ENCODE measurements at regions not wholly inside any gene's neighbourhood (a gene's known extent, or its start where the extent isn't known, plus 50 kb on each side); places are given as distances from the start of the nearest gene placed in this dataset.

DNA sequence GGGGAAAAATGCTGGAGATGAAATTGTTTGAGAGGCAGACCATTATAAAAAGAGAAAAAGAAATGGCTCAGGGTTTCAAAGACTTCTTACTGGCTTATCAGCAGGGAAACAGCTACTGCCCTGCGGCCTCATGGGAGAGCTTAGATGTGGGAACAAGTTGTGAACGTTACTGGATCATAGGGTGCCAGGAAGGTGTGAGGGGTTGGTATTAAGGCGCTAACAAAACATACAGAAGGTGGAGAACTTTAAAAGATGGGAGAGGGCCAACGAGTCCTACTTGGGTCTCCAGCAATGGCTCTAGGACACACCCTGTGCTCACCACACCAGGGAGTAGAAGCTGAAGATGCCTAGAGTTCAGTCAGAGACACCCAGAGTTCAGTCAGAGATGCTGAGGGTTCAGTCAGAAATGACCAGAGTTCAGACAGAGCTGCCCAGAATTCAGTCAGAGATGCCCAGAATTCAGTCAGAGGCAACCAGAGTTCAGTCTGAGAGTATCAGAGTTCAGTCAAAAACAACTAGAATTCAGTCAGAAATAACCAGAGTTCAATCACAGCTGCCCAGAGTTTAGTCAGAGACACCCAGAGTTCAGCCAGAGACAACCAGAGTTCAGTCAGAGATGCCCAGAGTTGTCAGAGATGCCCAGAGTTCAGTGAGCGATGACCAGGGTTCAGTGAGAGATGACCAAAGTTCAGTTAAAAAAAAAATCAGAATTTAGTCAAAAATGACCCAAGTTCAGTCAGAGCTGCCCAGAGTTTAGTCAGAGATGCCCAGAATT, 1103.6 kb downstream of the BCL11B start:
- no peak for DNase-seq (ENCODE audit: low spot score)

DNA sequence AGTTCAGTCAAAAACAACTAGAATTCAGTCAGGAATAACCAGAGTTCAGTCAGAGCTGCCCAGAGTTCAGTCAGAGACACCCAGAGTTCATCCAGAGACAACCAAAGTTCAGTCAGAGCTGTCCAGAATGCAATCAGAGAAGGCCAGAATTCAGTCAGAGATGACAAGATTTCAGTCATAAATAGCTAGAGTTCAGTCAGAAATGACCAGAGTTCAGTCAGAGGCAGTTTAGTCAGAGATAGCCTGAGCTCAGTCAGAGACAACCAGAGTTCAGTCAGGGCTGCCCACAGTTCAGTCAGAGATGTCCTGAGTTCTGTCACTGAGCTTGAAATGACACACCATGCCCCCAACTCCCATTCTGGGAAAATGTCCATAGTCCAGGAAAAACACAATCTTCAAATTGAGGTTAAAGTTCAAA, 1102.8 kb downstream of the BCL11B start:
- peak; percentile 78 for DNase-seq (ENCODE audit: low spot score)

DNA sequence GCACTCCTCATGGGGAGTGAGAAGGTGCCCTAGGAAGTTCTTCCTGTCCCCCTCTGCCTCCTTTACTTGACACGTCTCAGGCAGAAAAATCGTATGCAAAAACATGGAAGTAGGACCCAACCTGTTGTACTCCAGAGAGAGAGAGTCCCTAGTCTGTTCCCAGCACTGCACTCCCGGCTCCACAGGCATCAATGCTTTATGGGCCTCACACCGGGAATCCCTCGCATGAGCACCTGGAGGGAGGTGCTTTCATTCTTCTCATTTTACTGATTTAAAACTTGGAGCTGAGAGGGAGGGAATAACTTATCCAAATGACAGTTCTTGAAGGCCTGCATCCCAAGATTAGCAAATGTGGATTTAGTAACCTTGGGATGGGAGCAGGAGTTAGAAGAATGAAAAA, 1101.4 kb downstream of the BCL11B start:
- no peak for DNase-seq (ENCODE audit: low spot score)

DNA sequence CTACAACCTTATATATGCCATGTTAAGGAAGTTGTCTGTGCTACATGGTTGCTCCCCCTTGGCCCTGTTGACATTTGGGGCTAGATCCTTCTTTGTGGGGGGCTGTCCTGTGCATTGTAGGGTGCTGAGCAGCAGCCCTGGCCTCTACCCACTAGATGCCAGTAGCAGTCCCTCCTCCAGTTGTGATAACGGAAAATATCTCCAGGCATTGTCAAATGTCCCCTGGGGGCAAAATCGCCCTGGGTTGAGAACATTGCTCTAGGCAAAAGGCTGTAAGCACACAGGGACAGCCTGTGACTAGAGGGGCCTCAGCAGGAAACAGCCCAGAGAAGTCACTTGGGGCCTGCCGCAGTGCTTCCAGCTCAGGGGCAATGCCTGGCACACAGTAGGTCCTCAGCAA, 1100.3 kb downstream of the BCL11B start:
- DNase-seq (ENCODE audit: low spot score) = no peak

DNA sequence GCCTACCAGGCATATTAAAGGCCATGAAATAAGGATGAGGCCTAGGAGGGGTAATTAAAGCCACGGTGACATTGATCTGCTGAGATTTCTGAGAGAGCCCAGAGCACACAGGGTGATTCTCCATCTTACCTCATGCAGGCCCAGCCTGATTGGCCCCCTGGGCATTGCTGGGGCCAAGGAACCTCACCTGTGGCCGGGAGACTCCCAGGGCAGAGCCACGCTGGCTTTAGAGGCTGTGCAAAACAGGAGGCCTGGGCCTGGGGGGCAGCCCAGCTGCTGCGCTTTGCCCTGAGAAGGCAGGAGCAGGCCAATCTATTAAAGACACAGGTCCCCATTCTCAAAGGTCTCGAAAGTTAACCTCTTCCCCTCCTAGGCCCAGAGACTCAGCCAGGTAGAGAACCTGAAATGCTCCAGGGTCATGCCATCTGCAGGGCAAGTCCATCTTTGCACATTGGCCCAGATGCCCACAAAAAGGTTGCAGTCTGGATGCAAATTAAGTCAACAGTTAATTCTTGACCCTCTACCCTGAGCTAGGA, 1099.7 kb downstream of the BCL11B start:
- no peak for DNase-seq (ENCODE audit: low spot score)

DNA sequence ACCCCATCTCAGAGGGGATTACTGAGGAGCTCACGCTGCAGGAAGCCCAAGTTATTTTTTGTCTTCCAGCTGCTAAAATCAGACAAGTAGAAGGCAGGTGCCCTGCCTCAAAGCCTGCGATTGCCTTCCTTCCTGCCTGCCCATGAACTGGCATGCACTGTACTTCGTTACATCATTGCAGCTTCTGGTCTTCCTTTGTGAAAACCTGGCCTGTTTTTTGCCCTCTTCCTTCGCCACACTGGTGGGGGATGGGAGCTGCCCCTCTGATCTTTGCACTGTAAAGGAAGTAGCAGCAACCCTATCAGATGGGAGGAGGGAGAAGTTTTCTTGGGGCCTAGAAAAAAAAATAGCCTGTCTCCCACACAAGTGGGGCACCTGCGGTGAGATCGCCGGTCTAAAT, 1098.7 kb downstream of the BCL11B start:
- peak; percentile 81 for DNase-seq (ENCODE audit: low spot score)

DNA sequence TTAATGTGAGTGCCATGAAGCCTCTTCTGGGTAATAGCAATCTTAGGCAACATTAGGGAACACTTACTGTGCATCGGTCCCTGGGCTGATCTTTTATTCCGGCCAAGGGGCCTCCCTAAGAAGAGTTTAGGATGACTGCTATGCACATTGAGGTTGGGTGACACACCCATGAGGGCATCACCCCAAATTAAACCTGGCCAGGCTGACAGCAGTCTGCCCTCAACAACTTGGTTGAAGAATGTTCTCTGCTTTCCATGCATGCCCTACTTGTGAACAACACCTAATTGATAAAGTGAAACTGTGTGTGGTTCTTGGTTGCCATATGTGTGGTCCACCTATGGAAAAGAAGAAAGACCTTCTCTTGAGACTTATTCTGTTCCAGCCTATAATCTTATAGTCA, 1098.0 kb downstream of the BCL11B start:
- no peak for DNase-seq (ENCODE audit: low spot score)

DNA sequence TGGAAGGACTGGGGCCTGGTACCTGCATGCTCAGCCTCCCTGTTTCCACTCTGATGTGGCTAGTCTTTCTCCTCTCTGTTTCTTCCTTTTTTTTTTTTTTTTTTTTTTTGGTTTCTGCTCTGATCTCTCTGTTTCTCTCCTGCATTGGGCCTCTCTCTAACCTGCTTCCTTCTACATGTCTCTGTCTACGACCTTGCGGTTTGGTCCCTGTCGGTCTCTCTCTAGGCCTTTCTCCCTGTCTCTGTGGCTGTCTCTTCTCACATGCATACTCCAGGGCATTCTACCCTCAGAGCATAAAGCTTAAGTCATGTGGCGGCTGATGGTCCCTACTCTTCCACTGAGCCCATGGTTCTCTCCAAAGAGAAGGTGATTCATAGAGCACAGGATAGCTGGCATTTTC, 1096.6 kb downstream of the BCL11B start:
- no peak for DNase-seq (ENCODE audit: low spot score)

DNA sequence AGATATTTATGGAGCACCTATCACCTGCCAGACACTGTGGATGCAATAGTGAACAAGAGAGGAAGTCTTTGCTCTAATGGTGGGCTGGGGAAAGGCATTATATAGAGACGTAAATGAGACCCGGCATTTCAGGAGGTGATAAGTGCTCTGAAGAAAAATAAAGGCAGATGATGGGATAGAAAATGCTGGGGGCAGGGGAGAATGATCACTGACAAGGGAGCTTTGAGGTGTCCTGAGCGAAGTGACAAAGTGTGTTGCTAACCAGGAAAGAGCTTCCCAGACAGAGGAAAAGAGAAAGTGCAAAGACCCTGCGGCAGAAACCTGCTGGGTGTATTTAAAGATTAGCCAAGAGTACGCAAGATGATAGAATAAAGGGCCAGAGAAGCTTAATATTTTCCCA, 1096.1 kb downstream of the BCL11B start:
- DNase-seq (ENCODE audit: low spot score) = no peak

DNA sequence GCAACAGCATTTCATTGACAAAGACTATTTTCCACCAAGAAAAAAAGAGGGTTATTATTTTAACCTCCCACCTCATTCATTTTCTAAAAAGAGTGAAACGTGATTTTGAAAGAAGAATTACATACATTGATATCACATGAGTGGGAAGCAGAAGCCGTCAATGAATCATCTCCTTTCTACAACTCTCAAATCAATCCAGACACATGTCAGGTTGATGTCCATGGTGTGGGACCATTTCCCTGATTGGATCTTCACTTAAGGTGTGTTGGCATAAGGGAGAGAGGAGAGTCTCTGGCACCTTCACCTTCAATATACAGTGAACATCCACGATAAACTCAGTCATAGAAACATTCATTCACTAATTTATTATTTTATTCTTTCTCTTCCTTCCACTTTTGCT, 1095.1 kb downstream of the BCL11B start:
- no peak for DNase-seq (ENCODE audit: low spot score)

DNA sequence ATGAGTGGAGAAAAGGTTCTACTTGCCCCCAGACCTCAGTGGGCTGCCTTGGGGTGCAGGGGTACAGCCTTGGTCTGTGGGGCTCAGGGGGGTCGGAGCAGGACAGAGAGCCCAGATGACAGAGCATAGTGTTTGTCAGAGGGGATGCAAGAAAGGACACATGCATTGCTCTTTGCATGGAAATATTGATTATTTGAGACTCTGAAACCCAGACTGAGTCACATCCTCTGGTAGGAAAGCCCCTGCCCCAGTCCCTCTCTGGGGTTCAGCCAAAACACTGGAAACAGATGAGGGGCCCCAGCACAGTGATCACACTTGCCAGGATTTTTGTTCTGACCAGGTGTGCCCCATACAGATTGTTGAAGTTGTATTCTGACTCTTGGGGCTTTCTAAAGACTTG, 1094.4 kb downstream of the BCL11B start:
- peak; percentile 88 for DNase-seq (ENCODE audit: low spot score)

DNA sequence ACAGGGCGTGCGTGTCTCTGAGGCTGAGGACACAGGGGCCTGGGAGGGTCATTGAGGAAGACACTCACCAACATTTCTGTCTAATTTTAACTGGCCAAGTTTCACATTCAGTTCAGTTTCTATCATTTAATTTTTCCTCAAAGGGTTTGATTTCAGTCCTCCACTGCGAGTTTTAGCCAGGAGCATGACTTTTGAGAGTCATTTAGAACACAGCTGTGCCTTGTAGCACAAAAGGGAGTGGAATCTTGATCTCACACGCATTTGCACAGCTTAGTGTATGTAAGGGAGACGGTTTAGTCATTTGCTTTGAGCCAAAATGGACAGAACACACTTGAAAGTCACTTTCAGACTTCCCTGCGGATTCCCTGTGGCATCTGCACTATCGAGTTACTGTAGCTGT, 1090.8 kb downstream of the BCL11B start:
- no peak for DNase-seq (ENCODE audit: low spot score)

DNA sequence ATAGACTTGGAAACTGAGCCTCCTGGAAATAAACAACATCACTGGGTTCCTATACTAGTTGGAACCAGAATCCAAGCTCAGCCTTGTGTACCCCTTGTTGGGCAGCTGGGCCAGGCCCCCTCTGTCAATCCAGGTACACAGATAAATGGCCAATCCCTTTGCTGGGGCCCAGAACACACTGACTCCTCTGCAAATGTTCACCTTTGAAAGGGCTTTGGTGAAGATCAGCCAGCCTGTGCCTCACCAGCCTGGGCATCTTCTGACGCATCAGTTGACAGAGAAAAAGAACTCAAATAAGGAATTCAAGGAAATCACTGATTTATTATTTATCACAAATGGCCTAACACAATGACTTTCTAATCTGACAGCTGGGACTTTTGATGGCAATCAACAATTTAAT, 1090.2 kb downstream of the BCL11B start:
- DNase-seq (ENCODE audit: low spot score) = no peak

DNA sequence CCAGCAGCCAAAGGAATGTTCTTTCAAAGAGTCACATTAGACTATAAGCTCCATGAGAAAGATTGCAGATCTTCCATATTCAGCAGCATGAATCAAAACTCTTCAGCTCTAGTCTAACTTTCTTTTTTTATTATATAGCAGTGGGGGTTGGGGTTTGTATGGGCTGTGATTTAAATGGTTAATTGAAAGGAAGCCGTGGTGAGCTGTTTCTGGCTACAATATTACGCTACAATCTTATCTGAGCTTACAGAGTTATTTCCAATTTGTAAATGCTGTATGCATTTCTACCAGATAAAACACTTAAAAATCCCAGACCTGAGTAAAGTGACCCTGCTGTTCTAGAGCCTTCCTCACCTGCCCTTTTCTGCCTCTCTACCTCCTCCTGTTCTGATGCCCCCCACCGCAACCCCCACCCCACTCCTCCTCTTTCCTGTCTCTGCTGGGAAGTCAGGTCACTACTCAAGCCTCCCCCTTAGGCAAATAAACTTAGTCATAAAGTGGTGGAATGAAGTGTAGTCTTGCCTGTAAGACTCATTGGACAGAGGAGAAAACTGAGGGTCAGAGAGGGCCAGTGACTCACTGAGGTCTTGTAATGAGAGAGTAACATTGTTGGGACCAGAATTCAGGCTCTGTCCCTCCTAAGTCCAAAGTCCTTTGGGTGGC, 1089.5 kb downstream of the BCL11B start:
- peak; percentile 78 for DNase-seq (ENCODE audit: low spot score)

DNA sequence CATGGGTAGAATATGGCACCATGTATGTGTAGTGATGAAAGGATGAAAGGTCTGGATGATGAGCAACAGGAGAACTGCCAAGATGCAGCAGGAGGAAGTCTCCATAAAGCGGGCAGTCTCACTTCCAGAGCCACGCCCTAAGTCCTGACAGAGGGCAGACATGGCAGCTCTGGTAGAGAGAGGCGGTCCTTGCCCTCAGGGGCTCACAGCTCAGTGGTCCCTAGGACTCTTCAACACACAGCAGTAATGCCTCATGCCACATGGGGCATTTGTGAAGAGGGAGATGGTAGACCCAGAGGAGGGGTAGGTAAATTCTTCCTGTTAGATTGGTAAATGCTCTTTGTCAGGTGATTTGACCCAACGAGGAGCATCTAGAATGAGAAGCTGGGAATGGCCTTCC, 1088.4 kb downstream of the BCL11B start:
- no peak for DNase-seq (ENCODE audit: low spot score)

DNA sequence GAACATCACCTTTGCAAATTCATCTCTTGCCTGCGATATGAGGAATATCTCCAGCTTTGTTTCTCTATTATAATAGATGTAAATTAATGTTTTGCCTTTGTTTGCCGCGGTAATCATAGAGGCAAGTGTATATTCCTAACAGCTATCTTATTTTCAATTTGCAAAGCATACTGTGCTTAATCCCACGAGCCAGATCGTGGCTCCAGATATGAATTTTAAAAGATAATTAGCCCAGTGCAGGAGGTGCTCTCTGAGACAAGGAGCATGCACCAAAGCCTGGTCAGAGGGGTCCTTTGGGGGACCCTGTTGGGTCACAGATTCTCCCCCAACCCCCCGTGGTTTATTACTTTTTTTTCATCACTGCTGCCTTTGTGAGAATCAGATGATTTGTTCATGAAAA, 1087.5 kb downstream of the BCL11B start:
- DNase-seq (ENCODE audit: low spot score) = no peak

DNA sequence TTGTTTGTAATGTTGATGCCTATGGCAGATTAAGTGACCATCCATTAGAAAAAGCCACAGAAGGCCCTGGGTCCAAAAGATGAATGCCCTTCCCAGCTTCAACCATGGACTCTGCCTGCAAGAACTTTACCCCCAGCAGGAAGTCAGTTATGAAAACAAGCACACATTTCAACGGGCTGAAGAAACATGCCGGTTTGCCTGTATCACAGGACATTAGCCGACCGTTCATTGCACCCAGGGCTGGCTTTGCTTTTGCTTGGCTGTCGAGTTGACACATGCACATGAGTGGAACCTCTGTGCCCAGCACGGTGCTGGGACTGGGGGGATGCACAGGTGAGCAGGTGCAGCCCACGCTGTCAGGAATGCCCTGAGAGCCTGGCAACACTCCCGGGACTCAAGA, 1087.0 kb downstream of the BCL11B start:
- DNase-seq (ENCODE audit: low spot score) = no peak

DNA sequence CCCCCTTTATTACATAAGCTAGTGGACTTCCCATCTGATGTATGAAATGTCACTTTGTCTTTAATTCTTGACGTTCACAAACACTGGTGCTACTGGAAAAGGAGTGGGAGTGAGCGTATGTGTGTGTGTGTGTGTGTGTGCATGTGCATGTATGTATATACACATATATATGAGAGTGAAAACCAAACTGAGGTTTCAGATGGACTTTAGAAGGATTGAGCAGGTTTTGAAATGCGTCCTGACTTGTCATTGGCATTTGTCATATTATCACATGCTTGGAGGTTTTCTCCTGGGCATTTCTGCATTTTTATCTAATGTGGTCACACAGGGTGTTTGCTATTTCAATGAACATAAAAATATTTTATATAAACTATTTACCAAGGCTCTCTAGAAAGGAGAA, 1085.9 kb downstream of the BCL11B start:
- DNase-seq (ENCODE audit: low spot score) = no peak

DNA sequence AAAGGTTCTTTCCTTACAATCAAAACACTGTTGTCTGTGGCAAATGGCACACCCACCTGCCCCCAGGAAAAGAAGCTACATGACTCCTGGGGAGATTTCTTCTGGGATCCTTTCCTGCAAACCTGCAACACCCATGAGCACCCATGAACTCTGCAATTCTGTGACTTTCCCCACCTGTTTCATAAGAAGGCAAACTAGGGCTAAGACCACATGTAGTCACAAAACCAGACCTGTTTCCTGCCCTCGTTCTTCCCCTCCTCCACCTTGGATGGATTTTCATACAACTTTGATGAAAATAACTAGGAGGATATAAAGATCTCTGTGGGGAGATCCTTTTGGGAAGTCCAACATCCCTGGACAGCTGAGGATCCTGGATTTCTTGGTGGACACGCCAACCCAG, 1084.7 kb downstream of the BCL11B start:
- DNase-seq (ENCODE audit: low spot score) = no peak

DNA sequence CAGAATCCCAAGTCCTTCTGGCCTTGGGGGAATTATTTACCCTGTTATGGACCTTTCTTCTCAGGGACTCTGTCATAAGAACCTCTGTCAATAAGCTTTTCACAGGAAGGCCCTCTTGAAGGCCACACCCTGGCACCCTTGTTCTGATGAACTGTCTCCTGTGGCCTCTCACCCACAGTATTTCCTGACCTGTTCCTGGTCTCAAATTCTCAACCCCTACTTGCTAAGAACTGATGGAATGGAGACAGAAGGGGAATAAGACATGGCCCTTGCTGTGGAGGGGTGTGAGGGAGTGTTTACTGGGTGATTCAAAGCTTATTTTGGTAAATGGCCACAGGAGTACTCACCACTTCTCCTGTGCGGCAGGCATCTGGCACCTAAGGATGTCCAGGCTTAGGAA, 1082.9 kb downstream of the BCL11B start:
- peak; percentile 74 for DNase-seq (ENCODE audit: low spot score)

DNA sequence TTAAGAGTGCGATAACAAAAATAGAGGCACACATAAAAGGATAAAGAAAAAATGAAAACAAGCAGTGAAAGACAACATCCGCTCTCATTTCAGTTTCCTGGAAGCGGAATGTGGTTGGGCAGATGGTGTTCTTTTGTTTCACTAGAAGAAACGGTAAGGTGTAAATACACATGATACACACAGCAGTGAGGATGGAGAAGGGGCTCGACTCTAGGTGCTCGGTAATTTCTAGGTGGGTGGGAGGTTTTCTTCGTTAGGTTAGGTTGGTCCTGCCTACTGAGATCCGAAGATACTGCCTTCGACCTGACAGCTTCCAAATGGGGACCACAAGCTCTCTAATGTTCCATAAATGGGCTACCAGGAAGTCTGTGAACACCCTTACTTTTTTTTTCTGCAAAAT, 1082.5 kb downstream of the BCL11B start:
- peak; percentile 76 for DNase-seq (ENCODE audit: low spot score)

DNA sequence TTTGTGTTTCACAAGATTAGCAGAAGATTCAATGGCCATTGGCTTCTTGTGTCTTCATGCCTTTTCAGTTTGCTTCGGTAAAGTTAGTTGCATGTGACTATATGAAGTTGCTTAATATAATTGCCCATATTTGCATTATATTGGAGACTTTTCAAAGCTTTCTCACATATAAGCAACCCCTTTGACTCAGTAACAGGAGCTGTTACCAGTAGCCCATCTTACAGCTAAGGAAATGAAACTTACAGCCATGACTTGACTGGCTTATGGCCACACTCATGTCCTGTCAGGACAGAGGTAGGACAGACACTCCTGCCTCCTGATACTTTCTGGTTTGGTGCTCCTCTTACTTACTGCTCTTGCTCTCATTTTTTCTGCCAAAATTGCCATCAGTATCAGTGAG, 1082.1 kb downstream of the BCL11B start:
- no peak for DNase-seq (ENCODE audit: low spot score)

DNA sequence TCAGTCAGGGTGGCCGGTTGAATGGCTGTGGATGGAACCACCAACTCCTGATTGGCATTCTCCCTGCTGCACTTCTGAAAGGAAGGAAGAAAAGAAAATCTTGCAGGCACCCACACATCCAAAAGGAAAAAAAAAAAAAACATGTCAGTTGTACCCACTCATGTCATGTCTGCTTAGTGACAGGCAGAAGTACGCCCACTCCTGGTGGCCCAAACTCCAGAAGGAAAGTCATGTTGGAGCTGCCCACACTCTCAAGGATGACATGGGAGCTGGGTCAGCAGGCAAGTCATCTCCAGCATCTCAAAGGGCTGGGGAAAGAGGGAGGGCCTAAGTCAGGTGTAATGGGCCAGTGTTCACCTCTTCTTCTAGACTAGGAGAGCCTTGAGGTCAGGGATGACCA, 1079.1 kb downstream of the BCL11B start:
- no peak for DNase-seq (ENCODE audit: low spot score)

DNA sequence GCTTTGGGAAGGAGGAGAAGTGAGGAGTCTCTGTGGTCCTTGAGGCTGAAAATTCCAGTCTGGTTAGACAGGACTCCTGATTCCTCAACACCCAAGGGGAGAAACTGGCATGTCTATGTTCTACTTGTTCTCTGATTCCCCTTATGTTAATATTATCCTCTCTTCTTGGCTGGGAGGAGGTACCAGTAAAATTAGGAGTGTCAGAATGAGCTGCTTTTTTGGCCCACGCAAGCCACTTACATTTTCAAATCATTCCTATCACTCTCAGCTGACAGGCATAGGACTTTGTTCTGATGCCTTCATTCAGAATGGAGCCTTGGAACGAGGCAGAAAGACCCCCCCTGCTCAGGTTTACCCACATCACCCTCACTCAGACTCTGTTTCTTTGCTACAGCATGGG, 1077.2 kb downstream of the BCL11B start:
- DNase-seq (ENCODE audit: low spot score) = no peak
